ENCODE measurements at regions not wholly inside any gene's neighbourhood (a gene's known extent, or its start where the extent isn't known, plus 50 kb on each side); places are given as distances from the start of the nearest gene placed in this dataset.

- TF ChIP-seq SP1 (IDR thresholded peaks at IDR 0.05): no peak
- TF ChIP-seq TARDBP (IDR thresholded peaks at IDR 0.05): no peak
- no peak for TF ChIP-seq FOXA1 (IDR thresholded peaks at IDR 0.05)
- no peak for TF ChIP-seq NFRKB (IDR thresholded peaks at IDR 0.05)
- no peak for TF ChIP-seq ARNT (IDR thresholded peaks at IDR 0.05)
- TF ChIP-seq ELF4 (IDR thresholded peaks at IDR 0.05): no peak
These were observed 291.7 kb upstream of the MAF start for GRCh38 chr16:79892278-79892677.
